Endothelial cell of umbilical vein (primary cell): ENCODE measurements at regions not wholly inside any gene's neighbourhood (a gene's known extent, or its start where the extent isn't known, plus 50 kb on each side); places are given as distances from the start of the nearest gene placed in this dataset.

Experiments used
- BruUV-seq: library from RNA; stranded (reverse); fragments of 400-500 nt; replicated peaks from 2 replicates; lab custom pipeline; 2021; lab: Mats Ljungman, UMichigan
- CTCF ChIA-PET: fragments of 300-600, 350-600 bp; sonication (Branson Sonifier 250); formaldehyde crosslinking; loops from one replicate; lab custom pipeline; 2021; ENCODE audit warnings: antibody characterized with exemption, inconsistent platforms; lab: Charles Lee
- POLR2A ChIA-PET: fragments of 300-600, 350-600 bp; sonication (Branson Sonifier 250); formaldehyde crosslinking; loops from one replicate; lab custom pipeline; 2021; ENCODE audit warnings: antibody characterized with exemption, inconsistent platforms; lab: Charles Lee
- DNase-seq: peaks from one replicate; pipeline ENCODE4 v3.0.0-alpha.2; 2011; ENCODE audit warnings: low read depth, low spot score
- FAIRE-seq: peaks from 2 replicates; lab custom pipeline; 2011; peaks lifted over from hg19 to GRCh38; lab: Jason Lieb, UNC
- H2AFZ ChIP-seq: 2 replicates; pipeline ENCODE4 v1.6.0; 2012; ENCODE audit warnings: low read depth, low read length, control low read depth, inconsistent platforms
- H3K27ac ChIP-seq: 2 replicates; pipeline ENCODE4 v1.5.1; 2011; ENCODE audit warnings: low read depth, mild to moderate bottlenecking, control low read depth, low read length, moderate library complexity; ENCODE audit not compliant: insufficient read depth
- H3K27me3 ChIP-seq, 2 experiments: 2 replicates each; pipeline versions ENCODE4 v1.6.0 to v1.6.1; 2011; ENCODE audit warnings: low read length in 2 of 2, mixed read lengths in 1 of 2; ENCODE audit not compliant: control insufficient read depth in 2 of 2, insufficient read depth in 2 of 2
- H3K36me3 ChIP-seq, 2 experiments: 2 replicates in 1 of 2; 3 replicates in 1 of 2; pipeline ENCODE4 v1.5.1; 2011; ENCODE audit warnings: low read length in 2 of 2, mild to moderate bottlenecking in 1 of 2, moderate library complexity in 1 of 2; ENCODE audit not compliant: control insufficient read depth in 2 of 2, insufficient read depth in 2 of 2; ENCODE audit errors: extremely low read depth in 1 of 2
- H3K4me1 ChIP-seq: 3 replicates; pipeline ENCODE4 v1.5.1; 2011; ENCODE audit warnings: mild to moderate bottlenecking, low read length; ENCODE audit not compliant: control insufficient read depth, insufficient read depth; ENCODE audit errors: extremely low read depth
- H3K4me2 ChIP-seq: 2 replicates; pipeline ENCODE4 v1.6.1; 2011; ENCODE audit warnings: low read length, control low read depth, mixed read lengths; ENCODE audit not compliant: insufficient read depth
- H3K4me3 ChIP-seq, 3 experiments: fragments of 200-600 bp in 1 of 3; sonication (generic), shearing (Covaris generic) in 1 of 3; replicated peaks in 1 of 3; 2 replicates each; pipeline ENCODE4 v1.5.1; 2011 to 2016; ENCODE audit warnings: control low read depth in 3 of 3, low read length in 3 of 3, mild to moderate bottlenecking in 2 of 3, inconsistent platforms in 1 of 3, low read depth in 1 of 3, moderate library complexity in 1 of 3; ENCODE audit not compliant: insufficient read depth in 1 of 3
- H3K79me2 ChIP-seq: 2 replicates; pipeline ENCODE4 v1.6.0; 2012; ENCODE audit warnings: low read length, inconsistent platforms; ENCODE audit not compliant: control insufficient read depth, insufficient read depth
- H3K9ac ChIP-seq: replicated peaks from 2 replicates; pipeline ENCODE3; 2011; ENCODE audit warnings: low read length, control low read depth; ENCODE audit not compliant: insufficient read depth; ENCODE audit errors: extremely low read depth
- H3K9me1 ChIP-seq: replicated peaks from 3 replicates; pipeline ENCODE4 v1.6.0; 2011; ENCODE audit warnings: mild to moderate bottlenecking, low read length; ENCODE audit not compliant: control insufficient read depth, insufficient read depth; ENCODE audit errors: extremely low read depth
- H3K9me3 ChIP-seq: replicated peaks from 2 replicates; pipeline ENCODE4 v1.5.1; 2012; ENCODE audit warnings: low read length, inconsistent platforms; ENCODE audit not compliant: control insufficient read depth, insufficient read depth
- H4K20me1 ChIP-seq: replicated peaks from 2 replicates; pipeline ENCODE3; 2011; ENCODE audit warnings: mild to moderate bottlenecking, low read length; ENCODE audit not compliant: control insufficient read depth, insufficient read depth; ENCODE audit errors: extremely low read depth
- EZH2 ChIP-seq: IDR thresholded peaks from 2 replicates; pipeline ENCODE4 v1.6.1; 2012; ENCODE audit warnings: borderline replicate concordance, low read depth, mild to moderate bottlenecking, moderate library complexity, low read length, inconsistent platforms; ENCODE audit not compliant: severe bottlenecking
- FOS ChIP-seq: IDR thresholded peaks from 2 replicates; pipeline ENCODE4 v1.6.1; 2011; ENCODE audit warnings: mild to moderate bottlenecking, low read length, moderate library complexity, borderline replicate concordance; ENCODE audit not compliant: insufficient read depth
- GATA2 ChIP-seq: IDR thresholded peaks from 2 replicates; pipeline ENCODE4 v1.7.0; 2011; ENCODE audit warnings: low read depth, mild to moderate bottlenecking, moderate library complexity, mixed read lengths, low read length; ENCODE audit not compliant: insufficient read length, insufficient read depth
- JUN ChIP-seq: IDR thresholded peaks from 2 replicates; pipeline ENCODE4 v1.6.1; 2011; ENCODE audit warnings: borderline replicate concordance, low read depth; ENCODE audit not compliant: insufficient read length, insufficient read depth
- MYC ChIP-seq: IDR thresholded peaks from one replicate; pipeline ENCODE4 v1.6.1; 2011; ENCODE audit warnings: mild to moderate bottlenecking, low read depth, low read length
- POLR2A ChIP-seq: IDR thresholded peaks from 2 replicates; pipeline ENCODE4 v1.6.1; 2012; ENCODE audit warnings: low read depth, mild to moderate bottlenecking, control low read depth, low read length
- POLR2AphosphoS5 ChIP-seq: IDR thresholded peaks from 2 replicates; pipeline ENCODE4 v1.6.1; 2012; ENCODE audit warnings: low read depth, mild to moderate bottlenecking, control low read depth, low read length, moderate library complexity; ENCODE audit not compliant: insufficient read depth
- dilution Hi-C: fragments of 300-500 bp; cut with MboI; formaldehyde crosslinking; loops from one replicate; pipeline ENCODE4 v1.15.0; 2019; ENCODE audit warnings: low sequenced_read_pairs; ENCODE audit not compliant: extremely low pct_ligation_motif_present
- intact Hi-C: fragments of 100-400 bp; cut with micrococcal nuclease; formaldehyde crosslinking; loops from one replicate; pipeline ENCODE4 v1.10.0; 2022
- TF ChIP-seq, protein P1 (sequence below), 2 donors: IDR thresholded peaks; 1 replicate in 1 of 2; 2 replicates in 1 of 2; pipeline ENCODE4 v1.5.1; 2011; ENCODE audit warnings: low read length in 2 of 2, mild to moderate bottlenecking in 2 of 2, moderate library complexity in 2 of 2, control low read depth in 1 of 2, inconsistent platforms in 1 of 2, low read depth in 1 of 2; ENCODE audit not compliant: insufficient read depth in 1 of 2; ENCODE audit errors: extremely low read depth in 1 of 2
- TF ChIP-seq, protein P2 (sequence below): IDR thresholded peaks from 2 replicates; pipeline ENCODE4 v1.6.1; 2011; ENCODE audit not compliant: insufficient read depth, insufficient read length

DNA sequence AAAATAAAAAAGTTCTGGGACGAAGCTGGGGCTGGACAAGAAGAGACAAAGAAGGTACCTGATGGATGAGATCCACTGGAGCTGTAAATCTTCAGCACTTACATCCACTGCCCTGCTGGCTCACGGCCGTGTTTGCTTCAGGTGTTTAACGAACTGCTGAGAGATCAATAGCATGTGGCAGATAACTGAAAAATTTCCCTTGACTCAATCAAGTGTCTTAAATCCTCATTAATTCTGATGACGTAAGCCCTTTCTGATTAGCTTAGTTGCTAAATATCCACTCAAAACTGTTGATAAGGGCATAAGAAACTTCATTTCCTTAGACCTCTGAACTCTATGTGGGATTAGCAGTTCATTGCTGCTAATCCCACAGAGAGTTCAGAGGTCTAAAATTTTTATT is 354.2 kb upstream of the HS3ST1 start:
- Histone ChIP-seq H3K36me3 (no peaks in the 10 kb centered on the region), H3K4me3 (no peak overlapping the region), H3K4me2 (no peak overlapping the region), H3K9ac (no peak overlapping the region), H3K9me3 (no peaks in the 10 kb centered on the region), H3K27ac (no peak overlapping the region), H2AFZ (no peak overlapping the region), H3K4me1 (no peaks in the 10 kb centered on the region), H3K27me3 (no peaks in the 10 kb centered on the region), H3K79me2 (no peaks in the 10 kb centered on the region), H3K9me1 (no peaks in the 10 kb centered on the region), H4K20me1 (no peaks in the 10 kb centered on the region)
- FAIRE-seq: no peak
- dilution Hi-C loops: no loop called here
- POLR2A ChIA-PET: no interaction called here
- no peak for DNase-seq
- TF ChIP-seq POLR2A: no peak
- no peak for TF ChIP-seq EZH2
- no peak for TF ChIP-seq MYC
- no peak for TF ChIP-seq FOS
- TF ChIP-seq, protein P1, sequence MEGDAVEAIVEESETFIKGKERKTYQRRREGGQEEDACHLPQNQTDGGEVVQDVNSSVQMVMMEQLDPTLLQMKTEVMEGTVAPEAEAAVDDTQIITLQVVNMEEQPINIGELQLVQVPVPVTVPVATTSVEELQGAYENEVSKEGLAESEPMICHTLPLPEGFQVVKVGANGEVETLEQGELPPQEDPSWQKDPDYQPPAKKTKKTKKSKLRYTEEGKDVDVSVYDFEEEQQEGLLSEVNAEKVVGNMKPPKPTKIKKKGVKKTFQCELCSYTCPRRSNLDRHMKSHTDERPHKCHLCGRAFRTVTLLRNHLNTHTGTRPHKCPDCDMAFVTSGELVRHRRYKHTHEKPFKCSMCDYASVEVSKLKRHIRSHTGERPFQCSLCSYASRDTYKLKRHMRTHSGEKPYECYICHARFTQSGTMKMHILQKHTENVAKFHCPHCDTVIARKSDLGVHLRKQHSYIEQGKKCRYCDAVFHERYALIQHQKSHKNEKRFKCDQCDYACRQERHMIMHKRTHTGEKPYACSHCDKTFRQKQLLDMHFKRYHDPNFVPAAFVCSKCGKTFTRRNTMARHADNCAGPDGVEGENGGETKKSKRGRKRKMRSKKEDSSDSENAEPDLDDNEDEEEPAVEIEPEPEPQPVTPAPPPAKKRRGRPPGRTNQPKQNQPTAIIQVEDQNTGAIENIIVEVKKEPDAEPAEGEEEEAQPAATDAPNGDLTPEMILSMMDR (IDR thresholded peaks at IDR 0.05; ENCODE audit: extremely low read depth in 1 of 2, insufficient read depth in 1 of 2, low read depth in 1 of 2, low read length in 2 of 2): no peak
- no peak for TF ChIP-seq POLR2AphosphoS5
- no peak for TF ChIP-seq GATA2
- TF ChIP-seq, protein P2, sequence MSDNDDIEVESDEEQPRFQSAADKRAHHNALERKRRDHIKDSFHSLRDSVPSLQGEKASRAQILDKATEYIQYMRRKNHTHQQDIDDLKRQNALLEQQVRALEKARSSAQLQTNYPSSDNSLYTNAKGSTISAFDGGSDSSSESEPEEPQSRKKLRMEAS: no peak
- no peak for TF ChIP-seq JUN
- intact Hi-C loops: no loop called here
- CTCF ChIA-PET: interaction anchor here (1.6 to 1.9 kb wide), 2 partner anchors 17 to 19 kb away, joined by 5 to 7 read pairs; no protein-coding TSS in a partner anchor
- BruUV-seq: no TSS peak
